Embryonic facial prominence (tissue), 1 donor: ENCODE measurements at regions not wholly inside any gene's neighbourhood (a gene's known extent, or its start where the extent isn't known, plus 50 kb on each side); places are given as distances from the start of the nearest gene placed in this dataset.
A peak's percentile ranks its signal among the peaks of the same experiment; 100 is the strongest.
"Not testable (repeated sequence)": the region's sequence is repeated elsewhere in the genome, so short reads cannot be mapped to it uniquely, and the experiment has no call there.

ENCODE experiments used
- DNase-seq: peaks from one replicate; pipeline ENCODE4 v3.0.0-alpha.2; 2016; ENCODE audit errors: extremely low spot score

GRCh38 chrY:19644889-19645638, 99.5 kb downstream of the KDM5D start:
- DNase-seq = no peak

DNA sequence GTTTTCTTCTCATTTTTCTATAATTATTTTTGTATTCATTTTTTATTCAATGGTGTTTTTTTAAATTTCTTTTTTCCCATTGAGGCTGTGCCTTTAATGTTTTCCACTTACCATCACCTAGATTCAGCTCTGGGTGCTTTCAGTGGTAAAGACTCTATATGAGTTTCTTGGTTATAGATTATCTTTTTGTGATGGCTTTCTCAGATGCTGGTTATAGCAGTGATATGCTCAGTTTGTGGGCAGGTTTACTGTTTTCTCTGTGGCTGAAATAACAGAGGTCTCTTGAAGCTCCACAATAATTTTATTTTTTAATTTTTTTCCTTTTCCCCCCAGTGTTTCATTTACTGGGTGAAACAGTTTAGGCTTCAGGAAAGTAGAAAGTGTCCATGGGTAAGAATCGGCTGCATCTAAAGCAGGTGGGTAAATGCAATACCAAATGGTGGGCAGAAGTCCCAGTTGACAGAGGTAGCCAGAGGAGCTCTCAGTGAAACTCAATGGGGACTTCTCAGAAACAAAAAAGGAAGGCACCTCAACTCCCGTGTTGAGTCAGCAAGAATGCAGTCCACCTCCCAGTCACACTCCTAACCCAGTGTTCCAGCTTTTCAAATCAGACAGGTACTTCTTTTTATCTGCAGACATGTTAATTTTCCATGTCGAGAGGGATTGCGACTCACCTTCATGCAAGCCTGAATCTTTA, 106.7 kb downstream of the KDM5D start:
- no peak for DNase-seq

- DNase-seq = no peak
Measured at GRCh38 chrY:19628926-19629325, 115.6 kb downstream of the KDM5D start.

DNA sequence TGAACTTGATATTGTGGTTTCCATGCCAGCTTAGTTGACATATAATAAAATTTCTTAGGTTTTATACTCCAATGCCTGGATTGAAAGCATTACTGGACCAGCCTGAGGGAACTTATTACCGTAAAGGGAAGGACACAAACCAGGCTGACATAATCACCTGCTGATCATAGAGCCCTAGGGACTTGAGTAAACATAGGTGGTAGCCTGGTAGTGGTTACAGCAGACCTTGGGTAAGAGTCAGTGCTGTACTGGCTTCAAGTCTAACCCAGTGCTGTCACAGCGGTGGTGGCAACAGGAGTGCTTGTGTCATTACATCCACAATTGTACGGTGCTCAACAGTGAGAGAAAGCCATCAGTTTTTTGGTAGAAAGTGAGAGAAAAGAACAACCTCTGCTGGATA, 122.1 kb downstream of the KDM5D start:
- DNase-seq = no peak

GRCh38 chrY:19621756-19622155, 122.8 kb downstream of the KDM5D start:
- no peak for DNase-seq

DNA sequence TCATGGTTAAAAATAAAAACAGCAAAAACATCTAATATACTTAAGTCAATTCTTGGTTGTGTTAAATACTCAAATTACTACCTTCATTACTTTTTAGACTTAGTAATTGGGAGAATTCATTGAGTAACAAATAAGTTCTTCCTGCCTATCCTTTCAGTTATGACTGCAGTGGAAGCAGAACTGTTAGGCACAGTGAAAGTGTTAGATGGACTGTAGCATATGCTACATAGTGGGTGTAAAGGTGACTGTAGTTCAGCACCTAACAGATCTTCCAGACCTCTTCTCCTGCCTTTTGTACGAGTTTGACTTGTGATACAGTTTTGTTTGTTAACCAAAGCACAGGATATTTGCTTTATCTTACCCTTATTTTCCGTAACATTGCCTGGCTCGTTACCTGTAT, 143.4 kb downstream of the KDM5D start:
- DNase-seq = no peak

GRCh38 chrY:19600711-19601110, 143.8 kb downstream of the KDM5D start:
- no peak for DNase-seq

GRCh38 chrY:19590235-19590634, 154.3 kb downstream of the KDM5D start:
- DNase-seq = no peak

DNA sequence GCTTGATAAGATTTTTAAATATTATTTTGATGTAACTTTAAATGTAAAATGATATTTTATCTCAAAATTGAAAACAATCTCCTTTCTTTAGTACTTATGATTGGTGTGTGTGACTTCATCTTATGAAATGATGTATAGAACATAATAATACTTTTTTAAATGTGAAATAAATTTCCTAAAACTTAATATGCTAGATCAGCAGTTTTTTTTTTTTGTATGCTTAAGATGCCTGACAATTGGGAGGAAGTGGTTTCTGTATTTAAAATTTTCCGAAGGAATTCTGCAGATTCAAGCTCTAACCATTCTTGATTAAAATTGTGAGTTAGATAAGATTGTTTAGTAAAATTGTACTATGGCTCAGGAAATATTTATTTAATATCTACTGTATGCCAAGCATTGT, 154.9 kb downstream of the KDM5D start:
- DNase-seq = no peak

- no peak for DNase-seq
Measured at GRCh38 chrY:19587311-19587710, 157.2 kb downstream of the KDM5D start.

- not testable (repeated sequence) for DNase-seq
Measured at GRCh38 chrY:19580990-19581389, 163.5 kb downstream of the KDM5D start.

- no peak for DNase-seq
Measured at GRCh38 chrY:19578281-19578874, 166.1 kb downstream of the KDM5D start.

GRCh38 chrY:19577250-19577649, 167.3 kb downstream of the KDM5D start:
- DNase-seq = no peak

- DNase-seq = no peak
Measured at GRCh38 chrY:19574939-19575338, 169.6 kb downstream of the KDM5D start.

DNA sequence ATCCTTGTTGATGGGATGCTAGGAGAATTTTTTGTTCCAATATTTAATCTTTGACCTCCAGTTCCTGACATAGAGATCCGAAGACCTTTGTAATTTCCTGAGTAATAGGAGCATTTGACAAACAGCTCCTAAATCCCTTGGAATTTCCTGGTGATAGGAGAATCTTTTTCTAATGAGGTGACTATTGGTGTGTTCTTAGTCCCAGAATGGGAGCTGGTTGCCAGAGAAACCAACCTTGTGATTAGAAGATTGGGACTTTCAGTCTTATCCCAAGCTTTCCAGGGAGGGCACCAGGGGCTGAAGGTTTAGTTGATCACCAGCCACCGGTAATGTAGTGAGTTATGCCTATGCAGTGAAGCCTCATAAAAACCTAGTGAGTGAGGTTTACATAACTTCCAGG, 170.9 kb downstream of the KDM5D start:
- DNase-seq = no peak

DNA sequence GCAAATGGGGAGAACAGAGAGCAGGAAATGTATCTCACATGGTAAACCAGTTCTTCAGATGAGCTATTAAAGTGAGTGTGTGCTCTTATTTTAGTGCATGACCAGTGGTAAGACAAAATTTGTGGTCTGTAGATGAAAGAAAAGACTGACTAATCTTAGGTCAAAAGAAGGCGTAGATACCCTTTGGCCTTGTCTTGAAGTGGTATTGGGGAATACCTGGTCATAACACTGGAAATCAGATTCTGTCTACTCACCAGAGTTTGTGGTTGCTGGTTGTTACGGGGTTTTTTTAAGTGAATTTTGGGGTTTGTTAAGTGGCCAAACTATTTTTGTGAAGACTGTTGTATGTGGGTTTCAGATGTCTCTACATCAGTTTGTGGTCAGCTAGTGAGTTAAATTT, 173.5 kb downstream of the KDM5D start:
- DNase-seq = no peak

- DNase-seq = no peak
Measured at GRCh38 chrY:19567943-19568342, 176.6 kb downstream of the KDM5D start.

DNA sequence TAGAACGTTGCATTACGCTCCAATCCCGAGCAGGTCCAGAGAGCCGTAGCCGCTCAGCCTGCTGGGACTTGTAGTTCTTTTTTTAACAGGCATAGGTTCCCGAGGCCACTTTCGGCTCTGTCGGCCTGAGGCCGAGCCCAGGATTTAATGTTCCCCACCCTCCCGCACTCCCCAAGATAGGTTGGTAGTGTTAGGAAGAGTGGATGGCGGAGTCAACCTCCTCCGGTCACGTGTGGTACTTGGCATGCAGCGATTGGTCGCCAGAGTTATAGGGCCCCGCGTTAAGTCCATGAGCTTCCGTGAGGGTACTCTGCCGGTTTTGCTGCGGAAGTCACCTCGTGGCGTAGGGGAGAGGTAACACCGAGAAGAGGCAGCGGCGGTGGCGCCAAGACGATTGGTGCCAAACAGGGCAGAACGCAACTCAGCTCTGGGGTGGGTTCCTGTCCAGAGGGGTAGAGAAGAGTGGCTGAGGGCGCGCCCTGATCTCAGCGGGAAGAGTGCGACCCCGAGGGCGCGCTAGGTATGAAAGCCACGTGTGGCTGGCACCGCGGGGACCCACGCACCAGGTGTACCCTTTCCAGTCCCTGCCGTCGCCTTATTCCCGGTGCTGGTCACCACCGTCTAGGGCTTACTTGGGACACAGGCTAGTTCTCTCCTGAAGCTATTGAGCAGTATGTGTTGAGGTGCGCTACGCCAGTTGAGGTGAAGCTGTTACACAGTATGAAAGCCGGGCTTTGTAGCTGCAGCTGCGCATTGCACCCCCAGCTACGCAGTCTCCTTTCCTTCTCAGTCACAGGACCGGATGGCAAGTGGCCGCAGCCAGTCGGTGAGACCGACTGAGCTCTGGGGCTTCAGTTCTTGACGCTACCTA, 177.2 kb downstream of the KDM5D start:
- peak; percentile 77 for DNase-seq

DNA sequence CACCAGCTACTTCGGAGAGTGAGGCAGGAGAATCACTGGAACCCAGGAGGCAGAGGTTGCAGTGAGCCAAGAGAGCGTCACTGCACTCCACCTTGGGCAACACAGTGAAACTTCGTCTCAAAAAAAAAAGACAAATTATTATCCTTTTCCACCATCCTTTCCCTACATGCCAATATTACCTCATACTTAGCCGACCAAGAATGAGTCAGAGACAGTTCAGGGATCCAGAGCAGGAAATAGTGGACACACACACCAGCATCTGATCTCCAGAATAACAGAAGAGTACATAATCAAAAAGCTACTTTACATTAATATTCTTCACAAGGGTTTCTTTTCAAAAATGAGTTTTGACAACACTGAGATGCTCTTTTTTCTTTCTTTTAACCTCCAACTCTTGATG, 185.4 kb downstream of the KDM5D start:
- DNase-seq = no peak

GRCh38 chrY:19549671-19550466, 194.7 kb downstream of the KDM5D start:
- no peak for DNase-seq
